ENCODE measurements at regions not wholly inside any gene's neighbourhood (a gene's known extent, or its start where the extent isn't known, plus 50 kb on each side); places are given as distances from the start of the nearest gene placed in this dataset.
"Not testable (repeated sequence)": the region's sequence is repeated elsewhere in the genome, so short reads cannot be mapped to it uniquely, and the experiment has no call there.

GRCh38 chr2:17460371-17461086, 57.7 kb downstream of the RAD51AP2 start:
- DNase-seq (ENCODE audit: low read depth in 2 of 2), result no peak

DNA sequence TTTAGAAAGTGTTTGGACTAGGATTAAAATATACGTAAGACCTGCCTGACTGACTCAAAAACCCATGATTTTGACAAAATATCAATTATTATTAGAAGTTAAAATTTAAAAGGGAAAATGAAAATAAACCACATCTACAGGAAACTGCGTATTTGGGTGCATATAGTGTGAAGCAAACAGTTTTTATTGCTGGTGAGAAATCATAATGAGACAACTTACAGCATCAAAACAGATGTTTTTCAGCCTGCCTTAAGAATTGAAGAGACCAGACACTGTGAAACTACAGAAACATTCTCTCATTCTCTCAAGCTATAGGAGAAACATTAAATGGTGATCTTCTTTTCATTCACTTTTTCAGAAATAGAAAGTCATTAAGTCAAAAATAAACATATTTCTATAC, 62.9 kb downstream of the RAD51AP2 start:
- DNase-seq (ENCODE audit: low read depth in 2 of 2), result no peak

GRCh38 chr2:17446191-17446590, 72.0 kb downstream of the RAD51AP2 start:
- DNase-seq (ENCODE audit: low read depth in 2 of 2), result not testable (repeated sequence)

- no peak for DNase-seq (ENCODE audit: low read depth in 2 of 2)
Measured at GRCh38 chr2:17445744-17446143, 72.5 kb downstream of the RAD51AP2 start.

GRCh38 chr2:17442334-17442733, 75.9 kb downstream of the RAD51AP2 start:
- no peak for DNase-seq (ENCODE audit: low read depth in 2 of 2)

DNA sequence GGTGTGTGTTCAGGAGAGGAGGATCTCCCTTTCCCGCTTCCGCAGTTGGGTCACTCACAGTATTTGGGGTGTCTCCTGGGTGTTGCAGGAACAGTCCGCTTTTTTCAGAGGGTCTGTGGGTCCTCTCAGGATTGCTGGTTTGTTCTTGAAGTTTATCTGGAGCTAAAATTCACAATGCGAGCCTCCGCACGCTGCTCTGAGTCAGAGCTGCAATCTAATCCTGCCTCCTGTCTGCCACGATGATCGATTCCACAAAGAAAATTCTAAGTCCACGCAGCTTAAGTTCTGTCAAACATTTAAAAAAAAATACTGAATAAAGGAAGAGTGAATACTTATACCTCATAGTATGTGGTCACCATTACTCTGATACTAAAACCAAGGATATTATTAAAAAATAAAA, 76.5 kb downstream of the RAD51AP2 start:
- DNase-seq (ENCODE audit: low read depth in 2 of 2), result no peak

DNA sequence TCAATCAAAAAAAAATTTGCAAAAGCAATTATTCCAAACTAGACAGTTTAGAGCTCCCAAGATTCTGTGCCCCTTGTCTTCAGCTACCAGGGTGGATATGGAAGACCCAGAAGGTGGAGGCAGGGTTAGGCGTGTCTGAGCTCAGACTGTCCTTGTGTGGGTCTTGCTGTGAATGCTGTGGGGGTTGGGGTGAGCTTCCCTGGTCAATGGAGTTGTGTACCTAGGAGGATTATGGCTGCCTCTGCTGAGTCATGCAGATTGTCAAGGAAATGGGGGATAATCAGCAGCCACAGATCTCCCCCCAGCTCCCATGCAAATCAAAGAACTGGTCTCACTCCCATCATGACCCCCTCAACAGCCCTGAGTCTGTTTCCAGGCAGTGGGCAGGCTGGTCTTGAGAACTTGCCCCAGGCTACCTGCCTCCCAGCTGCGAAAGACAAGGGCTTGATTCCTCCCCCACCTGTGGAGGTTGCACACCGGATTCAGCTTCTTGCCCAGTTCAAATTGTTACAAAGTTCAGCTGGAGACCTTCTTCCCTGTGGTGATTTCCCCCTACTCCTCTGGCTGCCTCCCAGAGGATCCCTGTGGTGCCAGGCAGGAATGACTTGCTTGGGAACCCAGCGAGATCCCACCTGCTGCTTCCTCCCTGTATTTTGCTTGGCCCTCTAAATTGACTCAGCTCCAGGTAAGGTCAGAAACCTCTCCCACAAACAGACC, 77.0 kb downstream of the RAD51AP2 start:
- no peak for DNase-seq (ENCODE audit: low read depth in 2 of 2)

DNA sequence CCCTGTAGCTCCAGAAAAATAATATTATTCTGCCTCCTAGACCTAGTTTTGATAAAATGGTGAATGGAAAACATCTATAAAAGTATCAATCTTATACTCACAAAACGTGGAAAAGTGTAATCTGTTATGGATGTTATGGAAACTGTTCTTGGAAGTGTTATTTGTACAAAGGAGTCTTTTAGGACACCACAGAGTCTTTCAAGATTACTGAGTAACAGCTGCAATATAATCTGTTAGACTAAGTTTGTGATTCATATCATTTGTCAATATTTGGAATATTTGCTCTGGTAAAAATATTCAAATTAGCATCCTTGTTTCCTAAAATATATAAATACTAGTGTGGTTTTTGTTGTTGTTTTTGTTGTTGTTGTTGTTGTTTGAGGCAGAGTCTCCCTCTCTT, 87.9 kb downstream of the RAD51AP2 start:
- DNase-seq (ENCODE audit: low read depth in 2 of 2), result no peak

- DNase-seq (ENCODE audit: low read depth in 2 of 2), result no peak
Measured at GRCh38 chr2:17429130-17429529, 89.1 kb downstream of the RAD51AP2 start.

DNA sequence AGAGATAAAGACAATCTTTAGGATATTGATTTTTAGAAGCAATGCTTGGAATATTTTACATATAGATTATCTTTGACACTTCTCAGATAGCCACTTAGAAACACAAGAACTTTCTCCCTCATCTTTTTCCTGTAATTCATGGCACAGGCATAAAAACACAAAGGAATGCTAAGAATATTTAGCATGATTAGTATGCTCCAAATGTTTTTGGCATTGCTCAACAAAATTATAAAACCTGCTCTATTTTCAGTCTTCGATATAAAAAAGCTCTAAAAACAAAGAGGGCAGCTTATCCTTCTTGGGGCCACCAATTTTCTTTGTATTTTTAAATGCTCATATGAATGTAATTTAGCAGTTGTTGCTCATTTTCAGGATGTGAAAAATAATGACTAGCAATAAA, 90.8 kb downstream of the RAD51AP2 start:
- DNase-seq (ENCODE audit: low read depth in 2 of 2), result no peak

GRCh38 chr2:17426743-17427142, 91.5 kb downstream of the RAD51AP2 start:
- DNase-seq (ENCODE audit: low read depth in 2 of 2), result no peak

GRCh38 chr2:17422061-17422460, 96.2 kb downstream of the RAD51AP2 start:
- no peak for DNase-seq (ENCODE audit: low read depth in 2 of 2)

GRCh38 chr2:17416884-17417391, 101.3 kb downstream of the RAD51AP2 start:
- no peak for DNase-seq (ENCODE audit: low read depth in 2 of 2)

DNA sequence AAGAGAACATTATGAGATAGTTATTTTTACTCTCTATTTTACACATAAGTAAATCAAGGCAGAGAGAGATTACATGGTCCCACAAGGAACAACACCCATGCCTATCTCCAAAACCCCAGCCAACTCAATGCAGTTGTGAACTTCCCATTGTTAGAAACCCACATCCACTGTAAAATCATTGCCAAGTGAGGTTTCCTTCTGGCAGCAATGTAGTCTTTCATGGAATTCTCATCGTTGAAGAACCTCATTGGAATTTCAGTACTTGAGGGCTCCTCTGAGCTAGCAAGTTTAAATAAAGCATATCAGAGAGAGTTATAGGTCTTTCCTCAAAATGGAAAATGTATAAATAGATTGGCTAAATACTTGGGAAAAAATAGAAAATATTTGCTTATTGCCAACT, 105.2 kb downstream of the RAD51AP2 start:
- DNase-seq (ENCODE audit: low read depth in 2 of 2), result no peak

DNA sequence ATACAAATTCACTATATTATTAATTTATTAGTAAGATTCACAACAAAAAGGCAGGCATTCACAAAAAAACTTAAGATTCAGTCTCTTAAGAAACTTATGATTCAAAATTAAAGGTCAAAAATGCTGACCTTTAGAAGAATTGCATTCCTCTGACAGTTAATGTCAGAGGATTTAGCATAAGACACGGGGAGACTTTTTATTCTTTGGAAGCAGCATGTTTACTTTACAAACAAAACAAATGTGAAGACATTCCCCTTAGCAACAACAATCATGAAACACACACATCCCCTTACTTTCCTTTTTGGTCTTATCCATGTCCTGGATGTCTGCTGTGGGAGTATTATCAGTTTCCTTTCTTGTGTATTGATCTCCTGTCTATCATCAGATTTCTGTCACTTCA, 117.1 kb downstream of the RAD51AP2 start:
- no peak for DNase-seq (ENCODE audit: low read depth in 2 of 2)

- no peak for DNase-seq (ENCODE audit: low read depth in 2 of 2)
Measured at GRCh38 chr2:17398770-17399169, 119.5 kb downstream of the RAD51AP2 start.

GRCh38 chr2:17388798-17389197, 129.4 kb downstream of the RAD51AP2 start:
- no peak for DNase-seq (ENCODE audit: low read depth in 2 of 2)

GRCh38 chr2:17387591-17387990, 130.6 kb downstream of the RAD51AP2 start:
- DNase-seq (ENCODE audit: low read depth in 2 of 2), result no peak

GRCh38 chr2:17386771-17387170, 131.5 kb downstream of the RAD51AP2 start:
- no peak for DNase-seq (ENCODE audit: low read depth in 2 of 2)

- DNase-seq (ENCODE audit: low read depth in 2 of 2), result no peak
Measured at GRCh38 chr2:17380003-17380402, 138.2 kb downstream of the RAD51AP2 start.

DNA sequence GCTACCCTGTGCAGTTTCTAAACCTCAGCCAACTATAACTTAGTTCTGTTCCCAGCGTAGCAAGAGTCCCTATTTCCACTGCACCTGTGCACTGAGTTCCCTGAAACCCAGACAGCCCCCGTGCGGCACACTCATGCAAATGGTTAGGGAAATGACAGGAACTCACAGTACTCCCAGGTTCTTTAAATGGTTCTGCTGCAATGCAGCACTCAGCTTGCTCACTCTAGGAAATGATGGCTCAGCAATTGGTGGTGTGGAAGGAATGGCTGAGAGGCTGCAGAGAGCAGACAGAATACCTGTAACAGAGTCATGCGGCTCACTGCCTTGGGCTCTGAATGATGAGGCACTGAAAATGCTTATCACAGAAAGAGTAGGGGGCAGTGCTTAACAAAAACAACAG, 143.0 kb downstream of the RAD51AP2 start:
- no peak for DNase-seq (ENCODE audit: low read depth in 2 of 2)

DNA sequence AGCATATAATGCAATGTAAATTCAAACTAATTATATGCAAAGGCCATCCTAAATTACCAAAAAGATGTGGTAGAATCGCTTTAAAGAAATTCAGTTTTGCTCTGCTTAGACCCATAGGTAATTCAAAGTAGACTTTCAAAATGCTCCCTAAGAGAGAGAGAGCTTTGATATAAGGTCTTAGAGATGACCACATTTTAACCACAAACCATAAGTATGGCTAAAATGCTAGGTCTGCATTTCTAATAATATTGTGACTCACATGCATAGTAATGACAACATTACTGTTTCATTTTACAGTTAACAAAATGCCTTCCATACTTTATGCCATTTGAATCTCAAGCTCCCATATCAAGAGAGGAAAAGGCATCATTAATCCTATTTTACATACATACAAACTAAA, 144.5 kb downstream of the RAD51AP2 start:
- no peak for DNase-seq (ENCODE audit: low read depth in 2 of 2)

DNA sequence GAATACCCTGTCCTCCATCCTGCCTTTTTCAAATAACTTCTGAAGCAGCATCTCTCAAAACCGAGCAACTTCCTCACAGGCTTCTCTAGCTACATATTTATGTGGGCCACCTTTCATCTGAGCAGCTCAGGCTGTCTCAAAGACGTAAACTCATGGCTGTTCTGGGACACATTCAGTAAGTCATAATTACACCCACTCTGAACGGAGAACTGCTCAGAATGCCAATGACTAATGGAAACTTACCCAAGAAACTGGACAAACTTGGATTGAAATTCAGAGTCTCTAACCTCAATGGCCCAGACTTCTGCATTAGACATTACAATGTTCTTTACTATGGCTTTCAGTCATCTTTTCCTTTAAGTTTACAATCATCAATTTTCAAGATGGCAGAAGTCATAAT, 145.2 kb downstream of the RAD51AP2 start:
- DNase-seq (ENCODE audit: low read depth in 2 of 2), result no peak

Measured in stimulated activated CD4-positive, alpha-beta T cell treated with anti-CD3 and anti-CD28 coated beads, Interleukin-1b, Interleukin-23, amount 100 ng/mL, for 1 hour (primary cell).